Skeletal muscle satellite cell (primary cell): ENCODE measurements at regions not wholly inside any gene's neighbourhood (a gene's known extent, or its start where the extent isn't known, plus 50 kb on each side); places are given as distances from the start of the nearest gene placed in this dataset.
A peak's percentile ranks its signal among the peaks of the same experiment; 100 is the strongest.

Experiments used
- H3K27me3 ChIP-seq: 2 replicates; pipeline ENCODE4 v1.7.0; 2013; ENCODE audit warnings: low read length; ENCODE audit not compliant: control insufficient read depth, insufficient read depth
- H3K36me3 ChIP-seq: 2 replicates; pipeline ENCODE4 v1.7.0; 2013; ENCODE audit warnings: mild to moderate bottlenecking, control low read depth, low read length; ENCODE audit not compliant: insufficient read depth
- H3K4me1 ChIP-seq: 2 replicates; pipeline ENCODE4 v1.7.0; 2013; ENCODE audit warnings: low read length; ENCODE audit not compliant: control insufficient read depth, insufficient read depth
- H3K4me2 ChIP-seq: 2 replicates; pipeline ENCODE4 v1.7.0; 2013; ENCODE audit warnings: mild to moderate bottlenecking, low read length
- H3K4me3 ChIP-seq: 2 replicates; pipeline ENCODE4 v1.7.0; 2013; ENCODE audit warnings: low read length
- H3K9ac ChIP-seq: 2 replicates; pipeline ENCODE4 v1.7.0; 2013; ENCODE audit warnings: mild to moderate bottlenecking, low read depth, low read length, moderate library complexity
- H3K9me3 ChIP-seq: replicated peaks from 2 replicates; pipeline ENCODE4 v1.7.0; 2013; ENCODE audit warnings: mild to moderate bottlenecking, control low read depth, low read length

- Histone ChIP-seq H3K9ac (no peak overlapping the region), H3K4me1 (peaks cover 12% of the 10 kb centered on the region), H3K4me3 (no peak overlapping the region)
These were observed 87.9 kb upstream of the TRIO start for GRCh38 chr5:14054965-14055963.

GRCh38 chr5:14054111-14054854, 88.9 kb upstream of the TRIO start:
- Histone ChIP-seq H3K27me3 (no peaks in the 10 kb centered on the region), H3K4me2 (no peak overlapping the region), H3K9me3 (no peaks in the 10 kb centered on the region), H3K4me3 (no peak overlapping the region), H3K4me1 (peaks cover 12% of the 10 kb centered on the region), H3K9ac (no peak overlapping the region), H3K36me3 (no peaks in the 10 kb centered on the region)

More at GRCh38 chr5:14054965-14055963, 87.9 kb upstream of the TRIO start:
- peak overlapping the region; percentile 16 for H3K4me2 ChIP-seq
- no peaks in the 10 kb centered on the region for H3K27me3 ChIP-seq
- no peaks in the 10 kb centered on the region for H3K36me3 ChIP-seq
- H3K9me3 ChIP-seq = no peaks in the 10 kb centered on the region

DNA sequence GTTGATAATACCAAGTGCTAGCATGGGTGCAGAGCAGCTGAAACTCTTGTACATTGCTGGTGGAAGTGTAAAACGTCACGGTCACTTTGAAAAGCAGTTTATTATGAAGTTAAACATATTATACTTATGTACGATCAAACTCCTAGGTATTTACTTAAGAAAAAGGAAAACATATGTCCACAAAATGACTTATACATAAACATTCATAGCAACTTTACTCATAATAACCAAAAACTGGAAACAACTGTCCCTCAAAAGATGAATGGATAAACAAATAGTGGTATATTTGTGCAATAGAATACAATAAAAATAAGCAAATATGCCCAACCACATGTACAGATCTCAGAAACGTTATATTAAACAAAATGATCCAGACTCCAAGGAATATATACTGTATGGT, 92.3 kb upstream of the TRIO start:
- Histone ChIP-seq H3K36me3 (no peaks in the 10 kb centered on the region), H3K9ac (no peak overlapping the region), H3K4me1 (peaks cover 17% of the 10 kb centered on the region), H3K27me3 (no peaks in the 10 kb centered on the region), H3K9me3 (no peaks in the 10 kb centered on the region), H3K4me2 (no peak overlapping the region), H3K4me3 (no peak overlapping the region)

GRCh38 chr5:14048434-14048833, 94.7 kb upstream of the TRIO start:
- no peaks in the 10 kb centered on the region for H3K27me3 ChIP-seq
- H3K9me3 ChIP-seq = no peaks in the 10 kb centered on the region
- H3K36me3 ChIP-seq = no peaks in the 10 kb centered on the region

GRCh38 chr5:14041528-14042192, 97.2 kb upstream of the DNAH5 start:
- Histone ChIP-seq H3K9ac (no peak overlapping the region), H3K27me3 (no peaks in the 10 kb centered on the region), H3K9me3 (no peaks in the 10 kb centered on the region), H3K4me3 (no peak overlapping the region), H3K4me2 (no peak overlapping the region), H3K4me1 (peaks cover 51% of the 10 kb centered on the region), H3K36me3 (no peaks in the 10 kb centered on the region)

More at GRCh38 chr5:14048434-14048833, 94.7 kb upstream of the TRIO start:
- peaks cover 7% of the 10 kb centered on the region for H3K4me1 ChIP-seq
- H3K4me2 ChIP-seq = no peak overlapping the region
- no peak overlapping the region for H3K4me3 ChIP-seq
- H3K9ac ChIP-seq = no peak overlapping the region

DNA sequence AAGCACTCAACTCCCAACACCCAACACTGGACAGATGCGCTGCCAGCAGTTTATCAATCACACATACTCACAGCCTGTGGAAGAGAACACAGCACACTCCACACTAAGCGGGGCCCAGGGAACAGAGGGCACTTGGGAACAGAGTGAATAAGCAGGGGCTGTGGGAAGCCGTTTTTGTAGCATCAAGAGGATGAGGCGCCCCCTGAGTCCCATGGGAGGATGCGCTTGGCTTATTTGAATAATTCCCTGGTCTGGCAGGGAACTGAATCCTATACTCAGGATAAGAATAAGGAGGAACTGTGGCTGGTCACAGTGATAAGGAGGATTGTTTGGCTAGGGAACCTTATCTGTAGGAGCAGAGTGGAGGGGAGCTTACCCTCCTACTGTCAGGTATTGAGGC, 96.1 kb upstream of the DNAH5 start:
- no peak overlapping the region for H3K4me2 ChIP-seq
- H3K36me3 ChIP-seq = no peaks in the 10 kb centered on the region
- H3K27me3 ChIP-seq = no peaks in the 10 kb centered on the region
- no peak overlapping the region for H3K9ac ChIP-seq
- no peaks in the 10 kb centered on the region for H3K9me3 ChIP-seq
- no peak overlapping the region for H3K4me3 ChIP-seq
- peaks cover 58% of the 10 kb centered on the region for H3K4me1 ChIP-seq

DNA sequence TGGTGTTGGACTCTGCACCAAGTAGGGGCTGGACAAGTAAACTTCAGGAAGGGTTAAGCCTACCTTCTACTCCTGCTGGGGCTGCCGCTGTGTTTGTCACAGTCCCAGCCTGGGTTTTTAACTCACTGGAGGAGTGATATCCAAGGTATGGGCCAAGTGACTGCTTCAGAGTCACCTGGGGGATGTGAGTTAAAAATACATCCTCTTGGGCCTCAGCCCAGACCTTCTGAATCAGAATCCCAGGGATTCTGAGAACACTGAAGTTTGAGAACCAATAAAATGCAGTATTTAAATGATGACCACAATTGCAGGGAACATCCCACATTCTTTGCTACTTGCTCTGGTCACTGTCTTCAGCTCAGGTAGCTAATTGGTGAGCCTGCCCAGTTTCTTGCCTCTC, 95.1 kb upstream of the DNAH5 start:
- peaks cover 68% of the 10 kb centered on the region for H3K4me1 ChIP-seq
- peak overlapping the region; percentile 79 for H3K9ac ChIP-seq
- H3K36me3 ChIP-seq = no peaks in the 10 kb centered on the region
- no peaks in the 10 kb centered on the region for H3K27me3 ChIP-seq
- peak overlapping the region; percentile 14 for H3K4me3 ChIP-seq
- H3K4me2 ChIP-seq = peak overlapping the region; percentile 55
- no peaks in the 10 kb centered on the region for H3K9me3 ChIP-seq

GRCh38 chr5:14039063-14039462, 94.6 kb upstream of the DNAH5 start:
- H3K27me3 ChIP-seq = no peaks in the 10 kb centered on the region
- no peaks in the 10 kb centered on the region for H3K9me3 ChIP-seq
- peaks cover 73% of the 10 kb centered on the region for H3K4me1 ChIP-seq
- H3K4me2 ChIP-seq = peak overlapping the region; percentile 55
- H3K36me3 ChIP-seq = no peaks in the 10 kb centered on the region
- H3K9ac ChIP-seq = peak overlapping the region; percentile 79
- H3K4me3 ChIP-seq = peak overlapping the region; percentile 14

- Histone ChIP-seq H3K36me3 (no peaks in the 10 kb centered on the region), H3K4me1 (peaks cover 74% of the 10 kb centered on the region), H3K4me2 (peak overlapping the region; percentile 55), H3K9me3 (no peaks in the 10 kb centered on the region), H3K27me3 (no peaks in the 10 kb centered on the region), H3K9ac (peak overlapping the region; percentile 79), H3K4me3 (no peak overlapping the region)
These were observed 94.0 kb upstream of the DNAH5 start for GRCh38 chr5:14038341-14038959.

GRCh38 chr5:14036947-14037346, 92.5 kb upstream of the DNAH5 start:
- H3K27me3 ChIP-seq = no peaks in the 10 kb centered on the region
- H3K36me3 ChIP-seq = no peaks in the 10 kb centered on the region
- peaks cover 81% of the 10 kb centered on the region for H3K4me1 ChIP-seq
- H3K9me3 ChIP-seq = no peaks in the 10 kb centered on the region
- peak overlapping the region; percentile 79 for H3K9ac ChIP-seq
- H3K4me3 ChIP-seq = peak overlapping the region; percentile 3
- peak overlapping the region; percentile 75 for H3K4me2 ChIP-seq

- no peaks in the 10 kb centered on the region for H3K36me3 ChIP-seq
- no peaks in the 10 kb centered on the region for H3K9me3 ChIP-seq
- H3K27me3 ChIP-seq = no peaks in the 10 kb centered on the region
- peak overlapping the region; percentile 3 for H3K4me3 ChIP-seq
- peaks cover 77% of the 10 kb centered on the region for H3K4me1 ChIP-seq
- peak overlapping the region; percentile 75 for H3K4me2 ChIP-seq
- H3K9ac ChIP-seq = peak overlapping the region; percentile 79
These were observed 92.0 kb upstream of the DNAH5 start for GRCh38 chr5:14036514-14036913.
